WTC11 (cell line): ENCODE measurements at regions not wholly inside any gene's neighbourhood (a gene's known extent, or its start where the extent isn't known, plus 50 kb on each side); places are given as distances from the start of the nearest gene placed in this dataset.

Experiments used
- ATAC-seq: fragments of 200-7000 bp; cut with Tn5 transposase; 2 replicates; pipeline ENCODE4 v1.10.0; 2021; ENCODE audit warnings: mild to moderate bottlenecking, moderate library complexity
- CTCF ChIA-PET: fragments of 300-600 bp; sonication (Branson Sonifier 250); formaldehyde crosslinking; loops from one replicate; lab custom pipeline; 2021; ENCODE audit warnings: antibody characterized with exemption; lab: Charles Lee
- POLR2A ChIA-PET: fragments of 350-600 bp; sonication (Branson Sonifier 250); formaldehyde crosslinking; loops from one replicate; lab custom pipeline; 2021; ENCODE audit warnings: antibody characterized with exemption; lab: Charles Lee
- DNase-seq: peaks from one replicate; pipeline ENCODE4 v3.0.0; 2021; ENCODE audit warnings: low spot score
- H3K27ac Mint-ChIP-seq: 2 replicates; pipeline ENCODE4 v1.8.0; 2021; ENCODE audit warnings: mixed read lengths
- H3K27me3 Mint-ChIP-seq: 2 replicates; pipeline ENCODE4 v1.8.0; 2021; ENCODE audit warnings: low read depth, mild to moderate bottlenecking, moderate library complexity, mixed read lengths
- H3K36me3 Mint-ChIP-seq: 2 replicates; pipeline ENCODE4 v1.8.0; 2021; ENCODE audit warnings: mixed read lengths
- H3K4me1 Mint-ChIP-seq: 2 replicates; pipeline ENCODE4 v1.8.0; 2022; ENCODE audit warnings: mixed read lengths
- H3K4me3 Mint-ChIP-seq: 2 replicates; pipeline ENCODE4 v1.8.0; 2021; ENCODE audit warnings: mild to moderate bottlenecking, moderate library complexity, mixed read lengths
- H3K9me3 Mint-ChIP-seq: 2 replicates; pipeline ENCODE4 v1.8.0; 2021; ENCODE audit warnings: mixed read lengths
- CBFB ChIP-seq: sonication (generic); formaldehyde crosslinking; IDR thresholded peaks from 2 replicates; pipeline ENCODE4 v1.8.1; 2022; ENCODE audit warnings: mild to moderate bottlenecking, low read depth, missing genetic modification reagents
- ESRRA ChIP-seq: sonication (generic); formaldehyde crosslinking; IDR thresholded peaks from 2 replicates; pipeline ENCODE4 v1.8.1; 2022; ENCODE audit warnings: mild to moderate bottlenecking, missing genetic modification reagents, borderline replicate concordance
- GRHL2 ChIP-seq: fragments of 250-450 bp; sonication (Bioruptor Pico); IDR thresholded peaks from 2 replicates; pipeline ENCODE4 v1.8.0; 2022; ENCODE audit warnings: mild to moderate bottlenecking, moderate library complexity; ENCODE audit not compliant: insufficient replicate concordance, severe bottlenecking
- GTF2I ChIP-seq: fragments of 250-450 bp; sonication (Bioruptor Pico); conservative IDR thresholded peaks from 2 replicates; pipeline ENCODE4 v1.4.0; 2021; ENCODE audit warnings: mild to moderate bottlenecking
- IRF2 ChIP-seq: sonication (generic); formaldehyde crosslinking; IDR thresholded peaks from 2 replicates; pipeline ENCODE4 v1.8.0; 2022; ENCODE audit warnings: low read depth, missing genetic modification reagents, borderline replicate concordance
- SOX15 ChIP-seq: fragments of 250-450 bp; sonication (Bioruptor Pico); IDR thresholded peaks from 2 replicates; pipeline ENCODE4 v1.9.0; 2021; ENCODE audit warnings: mild to moderate bottlenecking
- TEAD4 ChIP-seq: sonication (generic); formaldehyde crosslinking; IDR thresholded peaks from 2 replicates; pipeline ENCODE4 v1.8.0; 2022; ENCODE audit warnings: mild to moderate bottlenecking, missing genetic modification reagents
- ZNF219 ChIP-seq: sonication (generic); formaldehyde crosslinking; IDR thresholded peaks from 2 replicates; pipeline ENCODE4 v1.8.0; 2023; ENCODE audit warnings: missing genetic modification reagents, mild to moderate bottlenecking, borderline replicate concordance
- ZNF263 ChIP-seq: sonication (generic); formaldehyde crosslinking; IDR thresholded peaks from 2 replicates; pipeline ENCODE4 v1.8.1; 2022; ENCODE audit warnings: low read depth, mild to moderate bottlenecking, moderate library complexity, missing genetic modification reagents
- ZNF317 ChIP-seq: sonication (generic); formaldehyde crosslinking; IDR thresholded peaks from 2 replicates; pipeline ENCODE4 v1.8.1; 2023; ENCODE audit warnings: low read depth, mild to moderate bottlenecking, moderate library complexity, missing genetic modification reagents, borderline replicate concordance
- TF ChIP-seq, protein P1 (sequence below): sonication (generic); formaldehyde crosslinking; IDR thresholded peaks from 2 replicates; pipeline ENCODE4 v1.8.0; 2022; ENCODE audit warnings: mild to moderate bottlenecking, missing genetic modification reagents
- TF ChIP-seq, protein P2 (sequence below): sonication (generic); formaldehyde crosslinking; conservative IDR thresholded peaks from 2 replicates; pipeline ENCODE4 v1.8.1; 2022; ENCODE audit warnings: mild to moderate bottlenecking, missing genetic modification reagents
- TF ChIP-seq, protein P3 (sequence below): fragments of 250-450 bp; sonication (Bioruptor Pico); IDR thresholded peaks from 2 replicates; pipeline ENCODE4 v1.9.0; 2021; ENCODE audit warnings: mild to moderate bottlenecking
- TF ChIP-seq, protein P4 (sequence below): fragments of 250-450 bp; sonication (Bioruptor Pico); IDR thresholded peaks from 2 replicates; pipeline ENCODE4 v1.8.0; 2021; ENCODE audit warnings: mild to moderate bottlenecking
- TF ChIP-seq, protein P5 (sequence below): sonication (generic); formaldehyde crosslinking; IDR thresholded peaks from 2 replicates; pipeline ENCODE4 v1.8.1; 2022; ENCODE audit warnings: low read depth, missing genetic modification reagents, borderline replicate concordance
- TF ChIP-seq, protein P6 (sequence below): fragments of 200-600 bp; IDR thresholded peaks from 2 replicates; pipeline ENCODE4 v1.8.0; 2022; ENCODE audit warnings: antibody characterized with exemption
- TF ChIP-seq, protein P7 (sequence below): sonication (generic); formaldehyde crosslinking; IDR thresholded peaks from 2 replicates; pipeline ENCODE4 v1.8.0; 2023; ENCODE audit warnings: missing genetic modification reagents, mild to moderate bottlenecking, borderline replicate concordance

DNA sequence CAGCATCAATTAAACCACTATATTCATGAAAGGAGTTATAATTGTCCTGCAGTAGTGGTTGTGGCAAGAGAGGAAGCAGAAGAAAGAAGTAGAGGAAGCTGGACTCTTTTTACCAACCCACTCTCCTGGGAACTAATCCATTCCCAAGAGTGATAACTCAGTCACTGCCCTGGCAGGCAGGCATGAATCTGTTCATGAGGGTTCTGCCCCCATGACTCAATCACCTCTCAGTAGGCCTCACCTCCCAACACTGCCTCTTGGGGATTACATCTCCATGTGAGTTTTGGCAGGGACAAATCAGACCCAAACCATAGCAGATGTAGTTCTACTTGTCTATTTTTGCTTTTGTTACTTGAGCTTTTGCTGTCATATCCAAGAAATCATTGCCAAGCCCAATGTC, 232.7 kb upstream of the MAP2 start (continued):
- TF ChIP-seq, protein P1, sequence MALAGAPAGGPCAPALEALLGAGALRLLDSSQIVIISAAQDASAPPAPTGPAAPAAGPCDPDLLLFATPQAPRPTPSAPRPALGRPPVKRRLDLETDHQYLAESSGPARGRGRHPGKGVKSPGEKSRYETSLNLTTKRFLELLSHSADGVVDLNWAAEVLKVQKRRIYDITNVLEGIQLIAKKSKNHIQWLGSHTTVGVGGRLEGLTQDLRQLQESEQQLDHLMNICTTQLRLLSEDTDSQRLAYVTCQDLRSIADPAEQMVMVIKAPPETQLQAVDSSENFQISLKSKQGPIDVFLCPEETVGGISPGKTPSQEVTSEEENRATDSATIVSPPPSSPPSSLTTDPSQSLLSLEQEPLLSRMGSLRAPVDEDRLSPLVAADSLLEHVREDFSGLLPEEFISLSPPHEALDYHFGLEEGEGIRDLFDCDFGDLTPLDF = no peak
- TF ChIP-seq IRF2 (CRISPR knock-in tag) = no peak

DNA sequence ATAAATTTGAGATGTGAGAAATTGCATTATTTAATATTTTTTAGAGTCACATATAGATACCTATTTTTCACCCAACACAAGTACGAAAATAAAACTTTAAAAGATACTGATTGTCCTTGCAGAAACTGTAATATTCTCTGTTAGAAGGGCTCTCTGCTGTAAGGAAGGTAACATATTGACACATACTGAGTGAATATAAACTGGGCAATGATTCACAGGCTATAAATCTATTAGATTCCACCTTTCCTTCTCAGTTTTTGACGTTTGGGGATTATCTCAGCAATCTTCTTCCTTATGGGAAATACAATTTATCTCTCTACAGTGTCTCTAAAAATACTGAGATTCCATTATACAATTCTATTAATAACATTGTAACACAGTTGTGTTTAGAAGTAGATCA, 229.1 kb upstream of the MAP2 start:
- H3K36me3 Mint-ChIP-seq = peaks cover 7% of the 10 kb centered on the region
- peaks cover 12% of the 10 kb centered on the region for H3K9me3 Mint-ChIP-seq
- ChIA-PET POLR2A (no interaction called here), CTCF (no interaction called here)
- no peaks in the 10 kb centered on the region for H3K27me3 Mint-ChIP-seq
- no peak overlapping the region for H3K4me3 Mint-ChIP-seq
- no peak for DNase-seq
- TF ChIP-seq CBFB (CRISPR knock-in tag) (no peak), ZNF219 (CRISPR knock-in tag) (no peak), GRHL2 (CRISPR knock-in tag) (no peak), SOX15 (no peak), ZNF317 (CRISPR knock-in tag) (no peak), TEAD4 (CRISPR knock-in tag) (no peak), ESRRA (CRISPR knock-in tag) (no peak), ZNF263 (CRISPR knock-in tag) (no peak)
- TF ChIP-seq, protein P2, sequence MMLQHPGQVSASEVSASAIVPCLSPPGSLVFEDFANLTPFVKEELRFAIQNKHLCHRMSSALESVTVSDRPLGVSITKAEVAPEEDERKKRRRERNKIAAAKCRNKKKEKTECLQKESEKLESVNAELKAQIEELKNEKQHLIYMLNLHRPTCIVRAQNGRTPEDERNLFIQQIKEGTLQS (CRISPR knock-in tag) = no peak
- TF ChIP-seq, protein P3, sequence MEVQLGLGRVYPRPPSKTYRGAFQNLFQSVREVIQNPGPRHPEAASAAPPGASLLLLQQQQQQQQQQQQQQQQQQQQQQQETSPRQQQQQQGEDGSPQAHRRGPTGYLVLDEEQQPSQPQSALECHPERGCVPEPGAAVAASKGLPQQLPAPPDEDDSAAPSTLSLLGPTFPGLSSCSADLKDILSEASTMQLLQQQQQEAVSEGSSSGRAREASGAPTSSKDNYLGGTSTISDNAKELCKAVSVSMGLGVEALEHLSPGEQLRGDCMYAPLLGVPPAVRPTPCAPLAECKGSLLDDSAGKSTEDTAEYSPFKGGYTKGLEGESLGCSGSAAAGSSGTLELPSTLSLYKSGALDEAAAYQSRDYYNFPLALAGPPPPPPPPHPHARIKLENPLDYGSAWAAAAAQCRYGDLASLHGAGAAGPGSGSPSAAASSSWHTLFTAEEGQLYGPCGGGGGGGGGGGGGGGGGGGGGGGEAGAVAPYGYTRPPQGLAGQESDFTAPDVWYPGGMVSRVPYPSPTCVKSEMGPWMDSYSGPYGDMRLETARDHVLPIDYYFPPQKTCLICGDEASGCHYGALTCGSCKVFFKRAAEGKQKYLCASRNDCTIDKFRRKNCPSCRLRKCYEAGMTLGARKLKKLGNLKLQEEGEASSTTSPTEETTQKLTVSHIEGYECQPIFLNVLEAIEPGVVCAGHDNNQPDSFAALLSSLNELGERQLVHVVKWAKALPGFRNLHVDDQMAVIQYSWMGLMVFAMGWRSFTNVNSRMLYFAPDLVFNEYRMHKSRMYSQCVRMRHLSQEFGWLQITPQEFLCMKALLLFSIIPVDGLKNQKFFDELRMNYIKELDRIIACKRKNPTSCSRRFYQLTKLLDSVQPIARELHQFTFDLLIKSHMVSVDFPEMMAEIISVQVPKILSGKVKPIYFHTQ = no peak
- TF ChIP-seq, protein P4, sequence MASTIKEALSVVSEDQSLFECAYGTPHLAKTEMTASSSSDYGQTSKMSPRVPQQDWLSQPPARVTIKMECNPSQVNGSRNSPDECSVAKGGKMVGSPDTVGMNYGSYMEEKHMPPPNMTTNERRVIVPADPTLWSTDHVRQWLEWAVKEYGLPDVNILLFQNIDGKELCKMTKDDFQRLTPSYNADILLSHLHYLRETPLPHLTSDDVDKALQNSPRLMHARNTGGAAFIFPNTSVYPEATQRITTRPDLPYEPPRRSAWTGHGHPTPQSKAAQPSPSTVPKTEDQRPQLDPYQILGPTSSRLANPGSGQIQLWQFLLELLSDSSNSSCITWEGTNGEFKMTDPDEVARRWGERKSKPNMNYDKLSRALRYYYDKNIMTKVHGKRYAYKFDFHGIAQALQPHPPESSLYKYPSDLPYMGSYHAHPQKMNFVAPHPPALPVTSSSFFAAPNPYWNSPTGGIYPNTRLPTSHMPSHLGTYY (CRISPR knock-in tag) = no peak
- ATAC-seq = no peak
- H3K27ac Mint-ChIP-seq = no peak overlapping the region
- H3K4me1 Mint-ChIP-seq = peaks cover 11% of the 10 kb centered on the region

DNA sequence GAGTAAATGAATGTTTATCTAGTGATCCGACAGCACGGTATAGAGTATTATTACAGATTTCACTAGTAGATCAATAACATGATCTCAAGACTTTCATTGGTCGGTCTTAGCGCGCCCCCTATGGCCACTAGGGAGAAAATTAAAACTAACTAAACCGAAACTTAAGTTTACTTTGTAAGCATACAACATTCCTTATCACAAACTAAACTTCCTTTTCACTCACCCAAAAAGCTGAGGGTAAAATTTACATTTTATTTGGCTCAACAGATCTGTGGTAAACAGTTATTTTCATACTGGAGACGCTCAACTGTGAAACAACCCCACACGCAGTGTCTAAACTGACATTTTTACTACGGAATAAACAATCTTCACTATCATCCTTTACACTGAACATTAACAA, 215.6 kb upstream of the MAP2 start:
- peak; percentile 59 for DNase-seq

More for the DNA sequence above, 215.6 kb upstream of the MAP2 start:
- no peaks in the 10 kb centered on the region; the same call in 1 of the 2 replicates for H3K27me3 Mint-ChIP-seq
- no peak for TF ChIP-seq GTF2I (CRISPR knock-in tag)
- TF ChIP-seq, protein P5, sequence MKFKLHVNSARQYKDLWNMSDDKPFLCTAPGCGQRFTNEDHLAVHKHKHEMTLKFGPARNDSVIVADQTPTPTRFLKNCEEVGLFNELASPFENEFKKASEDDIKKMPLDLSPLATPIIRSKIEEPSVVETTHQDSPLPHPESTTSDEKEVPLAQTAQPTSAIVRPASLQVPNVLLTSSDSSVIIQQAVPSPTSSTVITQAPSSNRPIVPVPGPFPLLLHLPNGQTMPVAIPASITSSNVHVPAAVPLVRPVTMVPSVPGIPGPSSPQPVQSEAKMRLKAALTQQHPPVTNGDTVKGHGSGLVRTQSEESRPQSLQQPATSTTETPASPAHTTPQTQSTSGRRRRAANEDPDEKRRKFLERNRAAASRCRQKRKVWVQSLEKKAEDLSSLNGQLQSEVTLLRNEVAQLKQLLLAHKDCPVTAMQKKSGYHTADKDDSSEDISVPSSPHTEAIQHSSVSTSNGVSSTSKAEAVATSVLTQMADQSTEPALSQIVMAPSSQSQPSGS = no peak
- TF ChIP-seq, protein P6, sequence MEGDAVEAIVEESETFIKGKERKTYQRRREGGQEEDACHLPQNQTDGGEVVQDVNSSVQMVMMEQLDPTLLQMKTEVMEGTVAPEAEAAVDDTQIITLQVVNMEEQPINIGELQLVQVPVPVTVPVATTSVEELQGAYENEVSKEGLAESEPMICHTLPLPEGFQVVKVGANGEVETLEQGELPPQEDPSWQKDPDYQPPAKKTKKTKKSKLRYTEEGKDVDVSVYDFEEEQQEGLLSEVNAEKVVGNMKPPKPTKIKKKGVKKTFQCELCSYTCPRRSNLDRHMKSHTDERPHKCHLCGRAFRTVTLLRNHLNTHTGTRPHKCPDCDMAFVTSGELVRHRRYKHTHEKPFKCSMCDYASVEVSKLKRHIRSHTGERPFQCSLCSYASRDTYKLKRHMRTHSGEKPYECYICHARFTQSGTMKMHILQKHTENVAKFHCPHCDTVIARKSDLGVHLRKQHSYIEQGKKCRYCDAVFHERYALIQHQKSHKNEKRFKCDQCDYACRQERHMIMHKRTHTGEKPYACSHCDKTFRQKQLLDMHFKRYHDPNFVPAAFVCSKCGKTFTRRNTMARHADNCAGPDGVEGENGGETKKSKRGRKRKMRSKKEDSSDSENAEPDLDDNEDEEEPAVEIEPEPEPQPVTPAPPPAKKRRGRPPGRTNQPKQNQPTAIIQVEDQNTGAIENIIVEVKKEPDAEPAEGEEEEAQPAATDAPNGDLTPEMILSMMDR = peak; percentile 72
- TF ChIP-seq, protein P7, sequence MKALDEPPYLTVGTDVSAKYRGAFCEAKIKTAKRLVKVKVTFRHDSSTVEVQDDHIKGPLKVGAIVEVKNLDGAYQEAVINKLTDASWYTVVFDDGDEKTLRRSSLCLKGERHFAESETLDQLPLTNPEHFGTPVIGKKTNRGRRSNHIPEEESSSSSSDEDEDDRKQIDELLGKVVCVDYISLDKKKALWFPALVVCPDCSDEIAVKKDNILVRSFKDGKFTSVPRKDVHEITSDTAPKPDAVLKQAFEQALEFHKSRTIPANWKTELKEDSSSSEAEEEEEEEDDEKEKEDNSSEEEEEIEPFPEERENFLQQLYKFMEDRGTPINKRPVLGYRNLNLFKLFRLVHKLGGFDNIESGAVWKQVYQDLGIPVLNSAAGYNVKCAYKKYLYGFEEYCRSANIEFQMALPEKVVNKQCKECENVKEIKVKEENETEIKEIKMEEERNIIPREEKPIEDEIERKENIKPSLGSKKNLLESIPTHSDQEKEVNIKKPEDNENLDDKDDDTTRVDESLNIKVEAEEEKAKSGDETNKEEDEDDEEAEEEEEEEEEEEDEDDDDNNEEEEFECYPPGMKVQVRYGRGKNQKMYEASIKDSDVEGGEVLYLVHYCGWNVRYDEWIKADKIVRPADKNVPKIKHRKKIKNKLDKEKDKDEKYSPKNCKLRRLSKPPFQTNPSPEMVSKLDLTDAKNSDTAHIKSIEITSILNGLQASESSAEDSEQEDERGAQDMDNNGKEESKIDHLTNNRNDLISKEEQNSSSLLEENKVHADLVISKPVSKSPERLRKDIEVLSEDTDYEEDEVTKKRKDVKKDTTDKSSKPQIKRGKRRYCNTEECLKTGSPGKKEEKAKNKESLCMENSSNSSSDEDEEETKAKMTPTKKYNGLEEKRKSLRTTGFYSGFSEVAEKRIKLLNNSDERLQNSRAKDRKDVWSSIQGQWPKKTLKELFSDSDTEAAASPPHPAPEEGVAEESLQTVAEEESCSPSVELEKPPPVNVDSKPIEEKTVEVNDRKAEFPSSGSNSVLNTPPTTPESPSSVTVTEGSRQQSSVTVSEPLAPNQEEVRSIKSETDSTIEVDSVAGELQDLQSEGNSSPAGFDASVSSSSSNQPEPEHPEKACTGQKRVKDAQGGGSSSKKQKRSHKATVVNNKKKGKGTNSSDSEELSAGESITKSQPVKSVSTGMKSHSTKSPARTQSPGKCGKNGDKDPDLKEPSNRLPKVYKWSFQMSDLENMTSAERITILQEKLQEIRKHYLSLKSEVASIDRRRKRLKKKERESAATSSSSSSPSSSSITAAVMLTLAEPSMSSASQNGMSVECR = no peak
- peak; percentile 47 for ATAC-seq
- ChIA-PET POLR2A (no interaction called here), CTCF (interaction anchor here (0.8 to 1.9 kb wide), 7 partner anchors 123 to 835 kb away, joined by 3 to 4 read pairs (median 3); partner anchors contain the start of gene PTH2R)
- H3K36me3 Mint-ChIP-seq = peaks cover 12% of the 10 kb centered on the region
- H3K4me1 Mint-ChIP-seq = peaks cover 26% of the 10 kb centered on the region
- no peak overlapping the region for H3K4me3 Mint-ChIP-seq
- H3K27ac Mint-ChIP-seq = peak overlapping the region; percentile 89; the same call in 1 of the 2 replicates
- H3K9me3 Mint-ChIP-seq = peaks cover 16% of the 10 kb centered on the region
